ENCODE measurements at regions not wholly inside any gene's neighbourhood (a gene's known extent, or its start where the extent isn't known, plus 50 kb on each side); places are given as distances from the start of the nearest gene placed in this dataset.

GRCh38 chr3:177341736-177342419 lies 144.6 kb upstream of the TBL1XR1 start:
- TF ChIP-seq CTCF (conservative IDR thresholded peaks at IDR 0.05) (no peak), ZFX (IDR thresholded peaks at IDR 0.05) (no peak)

Data from C4-2B (cell line).